Breast epithelium (tissue), 4 donors: ENCODE measurements at regions not wholly inside any gene's neighbourhood (a gene's known extent, or its start where the extent isn't known, plus 50 kb on each side); places are given as distances from the start of the nearest gene placed in this dataset.
"Not testable (repeated sequence)": the region's sequence is repeated elsewhere in the genome, so short reads cannot be mapped to it uniquely, and the experiment has no call there.

ENCODE experiments used
- DNase-seq, 2 donors: peaks; one replicate each; pipeline ENCODE4 v3.0.0-alpha.2; 2019; ENCODE audit warnings: low spot score in 2 of 2
- H3K27ac ChIP-seq, 2 donors: fragments of 200-600 bp; sonication (generic) in 1 of 2; one replicate each; pipeline ENCODE4 v1.5.1; 2016 to 2019; ENCODE audit warnings: mild to moderate bottlenecking in 1 of 2
- H3K27me3 ChIP-seq, 2 donors: fragments of 200-600 bp; sonication (generic) in 1 of 2; one replicate each; pipeline versions ENCODE4 v1.5.1 to v1.6.0; 2017 to 2019; ENCODE audit warnings: control low read depth in 1 of 2, mild to moderate bottlenecking in 1 of 2
- H3K36me3 ChIP-seq: fragments of 200-600 bp; one replicate; pipeline ENCODE4 v1.5.1; 2019
- H3K4me1 ChIP-seq, 2 donors: fragments of 200-600 bp; sonication (generic); one replicate each; pipeline ENCODE4 v1.5.1; 2016 to 2019; ENCODE audit warnings: control low read depth in 1 of 2
- H3K4me3 ChIP-seq, 3 donors: fragments of 200-600 bp; sonication (generic); 1 replicate in 2 of 3; 2 replicates in 1 of 3; pipeline ENCODE4 v1.5.1; 2016 to 2019; ENCODE audit warnings: mild to moderate bottlenecking in 3 of 3, moderate library complexity in 2 of 3
- H3K9me3 ChIP-seq, 2 donors: fragments of 200-600 bp; sonication (generic) in 1 of 2; one replicate each; pipeline ENCODE4 v1.5.1; 2016 to 2019; ENCODE audit warnings: control low read depth in 1 of 2
- CTCF ChIP-seq, 3 donors: fragments of 450-650 bp; IDR thresholded peaks; one replicate each; pipeline ENCODE4 v1.5.1; 2016 to 2017; ENCODE audit warnings: antibody characterized with exemption in 3 of 3, mild to moderate bottlenecking in 3 of 3, moderate library complexity in 3 of 3
- POLR2A ChIP-seq: fragments of 450-650 bp; IDR thresholded peaks from one replicate; pipeline ENCODE4 v1.6.1; 2016; ENCODE audit warnings: antibody characterized with exemption, mild to moderate bottlenecking, moderate library complexity
- POLR2AphosphoS5 ChIP-seq, 3 donors: sonication (generic); formaldehyde crosslinking; IDR thresholded peaks; one replicate each; pipeline ENCODE4 v1.6.1; 2017; ENCODE audit warnings: antibody characterized with exemption in 3 of 3
- intact Hi-C: fragments of 100-400 bp; cut with DNase I; formaldehyde crosslinking; loops from one replicate; pipeline ENCODE4 v1.15.1; 2023; ENCODE audit warnings: low total_unique reads

GRCh38 chr5:21467544-21467943, 1385.6 kb downstream of the CDH12 start:
- intact Hi-C loops, H3K4me1 ChIP-seq, DNase-seq: not testable (repeated sequence)

GRCh38 chr5:21459744-21460073, 1393.4 kb downstream of the CDH12 start:
- DNase-seq, H3K9me3 ChIP-seq, H3K36me3 ChIP-seq, H3K27me3 ChIP-seq, intact Hi-C loops, H3K4me1 ChIP-seq: not testable (repeated sequence)
- Histone ChIP-seq H3K27ac (peak overlapping the region in 1 of 2 donors; percentile 61), H3K4me3 (peak overlapping the region; percentile 56 to 88 (median 69))

More at GRCh38 chr5:21467544-21467943, 1385.6 kb downstream of the CDH12 start:
- H3K27me3 ChIP-seq, H3K36me3 ChIP-seq, H3K27ac ChIP-seq, H3K4me3 ChIP-seq, H3K9me3 ChIP-seq: not testable (repeated sequence)

- no peak for TF ChIP-seq CTCF (IDR thresholded peaks at IDR 0.05)
- TF ChIP-seq POLR2AphosphoS5 (IDR thresholded peaks at IDR 0.05), result no peak
- no peak for TF ChIP-seq POLR2A
- Histone ChIP-seq H3K9me3 (no peaks in the 10 kb centered on the region), H3K36me3 (no peaks in the 10 kb centered on the region), H3K27me3 (no peaks in the 10 kb centered on the region), H3K4me1 (no peaks in the 10 kb centered on the region), H3K4me3 (no peak overlapping the region), H3K27ac (no peak overlapping the region)
- no peak for DNase-seq
- intact Hi-C loops, result no loop called here
These were observed 1400.7 kb downstream of the CDH12 start for GRCh38 chr5:21452449-21452848.

GRCh38 chr5:21432646-21433045, 1420.5 kb downstream of the CDH12 start:
- no peaks in the 10 kb centered on the region for H3K36me3 ChIP-seq
- intact Hi-C loops, result no loop called here
- no peak for TF ChIP-seq POLR2AphosphoS5 (IDR thresholded peaks at IDR 0.05)
- TF ChIP-seq CTCF (IDR thresholded peaks at IDR 0.05), result no peak
- no peak for TF ChIP-seq POLR2A

GRCh38 chr5:21424907-21425306, 1428.2 kb downstream of the CDH12 start:
- Histone ChIP-seq H3K36me3 (no peaks in the 10 kb centered on the region), H3K4me3 (no peak overlapping the region), H3K27me3 (no peaks in the 10 kb centered on the region), H3K4me1 (no peaks in the 10 kb centered on the region), H3K9me3 (no peaks in the 10 kb centered on the region), H3K27ac (no peak overlapping the region)
- no peak for DNase-seq
- TF ChIP-seq CTCF (IDR thresholded peaks at IDR 0.05) (no peak), POLR2AphosphoS5 (IDR thresholded peaks at IDR 0.05) (no peak), POLR2A (no peak)
- intact Hi-C loops, result no loop called here

More at GRCh38 chr5:21432646-21433045, 1420.5 kb downstream of the CDH12 start:
- H3K27me3 ChIP-seq, result no peaks in the 10 kb centered on the region
- H3K4me3 ChIP-seq, result no peak overlapping the region
- no peaks in the 10 kb centered on the region for H3K9me3 ChIP-seq
- H3K27ac ChIP-seq, result no peak overlapping the region
- no peak for DNase-seq
- no peaks in the 10 kb centered on the region for H3K4me1 ChIP-seq

- intact Hi-C loops, result no loop called here
- H3K36me3 ChIP-seq, result no peaks in the 10 kb centered on the region
- no peak for DNase-seq
- TF ChIP-seq CTCF (IDR thresholded peaks at IDR 0.05) (no peak), POLR2A (no peak), POLR2AphosphoS5 (IDR thresholded peaks at IDR 0.05) (no peak)
- no peak overlapping the region for H3K4me3 ChIP-seq
- H3K27ac ChIP-seq, result no peak overlapping the region
- H3K27me3 ChIP-seq, result no peaks in the 10 kb centered on the region
- no peaks in the 10 kb centered on the region for H3K9me3 ChIP-seq
- no peaks in the 10 kb centered on the region for H3K4me1 ChIP-seq
These were observed 1431.4 kb upstream of the CDH18 start for GRCh38 chr5:21419383-21419782.

GRCh38 chr5:21402089-21402488, 1414.1 kb upstream of the CDH18 start:
- intact Hi-C loops, H3K36me3 ChIP-seq: not testable (repeated sequence)

More at GRCh38 chr5:21402089-21402488, 1414.1 kb upstream of the CDH18 start:
- DNase-seq, H3K27ac ChIP-seq, H3K27me3 ChIP-seq, H3K4me1 ChIP-seq, H3K4me3 ChIP-seq, H3K9me3 ChIP-seq: not testable (repeated sequence)
